OCI-LY7 (cell line): ENCODE measurements at regions not wholly inside any gene's neighbourhood (a gene's known extent, or its start where the extent isn't known, plus 50 kb on each side); places are given as distances from the start of the nearest gene placed in this dataset.

Experiments used
- BruUV-seq: library from RNA; stranded (reverse); fragments of 400-500 nt; replicated peaks from 2 replicates; lab custom pipeline; 2021; lab: Mats Ljungman, UMichigan
- CTCF ChIA-PET: fragments of 300-600 bp; sonication (Branson Sonifier 250); formaldehyde crosslinking; loops from one replicate; lab custom pipeline; 2022; ENCODE audit warnings: antibody characterized with exemption; ENCODE audit not compliant: unreplicated experiment; lab: Charles Lee
- POLR2A ChIA-PET: fragments of 300-600 bp; sonication (Branson Sonifier 250); formaldehyde crosslinking; loops from one replicate; lab custom pipeline; 2022; ENCODE audit warnings: antibody characterized with exemption; lab: Charles Lee
- DNase-seq: peaks from one replicate; pipeline ENCODE4 v3.0.0-alpha.2; 2015; ENCODE audit warnings: low spot score
- H2AFZ ChIP-seq: fragments of 200-600 bp; sonication (generic), shearing (Covaris generic); 2 replicates; pipeline ENCODE4 v1.6.1; 2014; ENCODE audit warnings: mild to moderate bottlenecking, antibody characterized with exemption, low read length, moderate library complexity
- H3K27ac ChIP-seq: fragments of 200-600 bp; sonication (generic); 2 replicates; pipeline ENCODE4 v1.5.1; 2014; ENCODE audit warnings: mixed run types, low read depth, mild to moderate bottlenecking, moderate library complexity, low read length, inconsistent platforms; ENCODE audit not compliant: poor library complexity, severe bottlenecking
- H3K36me3 ChIP-seq: fragments of 200-600 bp; sonication (generic); 2 replicates; pipeline ENCODE4 v1.6.1; 2014; ENCODE audit warnings: mild to moderate bottlenecking, antibody characterized with exemption, low read length, moderate library complexity, mixed read lengths; ENCODE audit not compliant: insufficient read depth
- H3K4me1 ChIP-seq: fragments of 200-600 bp; sonication (generic); 2 replicates; pipeline ENCODE4 v1.5.1; 2014; ENCODE audit warnings: mild to moderate bottlenecking, low read length; ENCODE audit not compliant: insufficient read depth, poor library complexity, severe bottlenecking
- H3K4me2 ChIP-seq: fragments of 200-600 bp; sonication (generic); 2 replicates; pipeline ENCODE4 v1.6.1; 2014; ENCODE audit warnings: mild to moderate bottlenecking, low read length
- H3K4me3 ChIP-seq: fragments of 200-600 bp; sonication (generic); 2 replicates; pipeline ENCODE4 v1.5.1; 2014; ENCODE audit warnings: mild to moderate bottlenecking, low read depth, low read length; ENCODE audit not compliant: poor library complexity, severe bottlenecking
- H3K79me2 ChIP-seq: fragments of 200-600 bp; sonication (generic); 2 replicates; pipeline ENCODE4 v1.6.1; 2016; ENCODE audit warnings: low read depth, mild to moderate bottlenecking, low read length, moderate library complexity, mixed read lengths; ENCODE audit not compliant: insufficient read depth
- H3K9me2 ChIP-seq: fragments of 200-600 bp; sonication (generic); 2 replicates; pipeline ENCODE4 v1.6.1; 2016; ENCODE audit warnings: mild to moderate bottlenecking, low read length, mixed read lengths; ENCODE audit not compliant: insufficient read depth
- H3K9me3 ChIP-seq: fragments of 200-600 bp; sonication (generic); 2 replicates; pipeline ENCODE4 v1.6.1; 2014; ENCODE audit warnings: mild to moderate bottlenecking, mixed run types, low read length, mixed read lengths
- H4K20me1 ChIP-seq: fragments of 200-600 bp; sonication (generic); 2 replicates; pipeline ENCODE4 v1.6.1; 2014; ENCODE audit warnings: mild to moderate bottlenecking, antibody characterized with exemption, low read length, moderate library complexity, mixed read lengths; ENCODE audit not compliant: insufficient read depth
- EZH2phosphoT487 ChIP-seq: fragments of 200-600 bp; sonication (generic); IDR thresholded peaks from 2 replicates; pipeline ENCODE4 v1.6.1; 2018; ENCODE audit warnings: low read depth, borderline replicate concordance, mild to moderate bottlenecking, mixed run types, antibody characterized with exemption, low read length, moderate library complexity, mixed read lengths
- intact Hi-C: fragments of 100-400 bp; cut with micrococcal nuclease; formaldehyde crosslinking; loops from one replicate; pipeline ENCODE4 v1.10.0; 2022; ENCODE audit not compliant: unreplicated experiment
- TF ChIP-seq, protein P1 (sequence below): fragments of 200-600 bp; sonication (generic); conservative IDR thresholded peaks from 2 replicates; pipeline ENCODE4 v1.5.1; 2014; ENCODE audit warnings: mild to moderate bottlenecking, antibody characterized with exemption, low read length, moderate library complexity, mixed read lengths

DNA sequence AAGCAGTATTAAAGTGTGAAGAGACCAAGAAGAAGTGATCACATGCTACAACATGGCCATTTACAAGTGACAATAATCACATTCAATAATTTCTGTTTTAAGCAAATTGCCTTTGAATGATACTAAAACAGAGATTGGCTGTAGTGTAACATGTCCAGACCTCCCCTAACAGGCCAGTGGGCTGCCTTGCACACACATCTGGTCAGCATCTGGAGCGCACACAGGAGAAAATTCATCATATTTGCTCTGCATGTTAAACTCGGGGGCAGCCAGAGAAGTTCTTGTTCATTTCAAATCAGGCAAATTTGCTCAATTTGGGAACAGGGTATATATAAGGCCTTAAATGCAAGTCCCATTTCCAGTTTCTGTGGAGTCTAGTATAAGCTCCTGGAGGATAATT, 111.1 kb upstream of the FBXL7 start:
- no peak overlapping the region for H3K27ac ChIP-seq
- H2AFZ ChIP-seq = no peak overlapping the region
- no peaks in the 10 kb centered on the region for H3K36me3 ChIP-seq
- no peaks in the 10 kb centered on the region for H3K79me2 ChIP-seq
- TF ChIP-seq, protein P1, sequence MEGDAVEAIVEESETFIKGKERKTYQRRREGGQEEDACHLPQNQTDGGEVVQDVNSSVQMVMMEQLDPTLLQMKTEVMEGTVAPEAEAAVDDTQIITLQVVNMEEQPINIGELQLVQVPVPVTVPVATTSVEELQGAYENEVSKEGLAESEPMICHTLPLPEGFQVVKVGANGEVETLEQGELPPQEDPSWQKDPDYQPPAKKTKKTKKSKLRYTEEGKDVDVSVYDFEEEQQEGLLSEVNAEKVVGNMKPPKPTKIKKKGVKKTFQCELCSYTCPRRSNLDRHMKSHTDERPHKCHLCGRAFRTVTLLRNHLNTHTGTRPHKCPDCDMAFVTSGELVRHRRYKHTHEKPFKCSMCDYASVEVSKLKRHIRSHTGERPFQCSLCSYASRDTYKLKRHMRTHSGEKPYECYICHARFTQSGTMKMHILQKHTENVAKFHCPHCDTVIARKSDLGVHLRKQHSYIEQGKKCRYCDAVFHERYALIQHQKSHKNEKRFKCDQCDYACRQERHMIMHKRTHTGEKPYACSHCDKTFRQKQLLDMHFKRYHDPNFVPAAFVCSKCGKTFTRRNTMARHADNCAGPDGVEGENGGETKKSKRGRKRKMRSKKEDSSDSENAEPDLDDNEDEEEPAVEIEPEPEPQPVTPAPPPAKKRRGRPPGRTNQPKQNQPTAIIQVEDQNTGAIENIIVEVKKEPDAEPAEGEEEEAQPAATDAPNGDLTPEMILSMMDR = no peak
- TF ChIP-seq EZH2phosphoT487 = no peak
- H3K9me2 ChIP-seq = no peaks in the 10 kb centered on the region
- DNase-seq = no peak
- no TSS peak for BruUV-seq
- ChIA-PET POLR2A (no interaction called here), CTCF (no interaction called here)
- no peaks in the 10 kb centered on the region for H3K4me1 ChIP-seq
- no peak overlapping the region for H3K4me3 ChIP-seq
- intact Hi-C loops = no loop called here
- H4K20me1 ChIP-seq = no peaks in the 10 kb centered on the region
- no peaks in the 10 kb centered on the region for H3K9me3 ChIP-seq
- H3K4me2 ChIP-seq = no peak overlapping the region

DNA sequence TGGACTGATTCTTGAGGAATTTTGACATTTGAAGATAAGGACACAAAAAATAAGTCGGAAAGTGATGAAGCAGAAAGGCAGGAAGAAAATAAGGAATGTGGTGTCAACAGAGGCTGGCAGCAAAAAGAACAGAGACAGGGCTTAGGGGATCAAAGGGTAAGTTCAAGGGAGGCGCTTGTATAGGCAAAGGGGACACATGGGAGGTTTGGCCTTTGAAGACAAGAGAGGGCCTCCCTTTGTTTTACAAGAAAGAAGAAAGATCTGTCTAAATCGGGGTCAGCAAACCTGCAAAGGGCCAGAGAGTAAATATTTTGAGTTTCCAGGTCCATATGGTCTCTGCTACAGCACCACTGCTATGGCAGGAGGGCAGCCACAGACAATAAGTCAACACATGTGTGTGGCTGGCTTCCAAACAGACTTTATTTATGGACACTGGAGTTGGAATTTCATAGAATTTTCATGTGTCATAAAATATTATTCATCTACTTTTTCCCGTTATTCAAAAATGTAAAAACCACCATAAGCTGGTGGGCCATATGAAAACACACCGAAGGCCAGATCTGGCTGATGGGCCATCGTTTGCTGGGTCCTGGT, 112.0 kb upstream of the FBXL7 start:
- Histone ChIP-seq H4K20me1 (no peaks in the 10 kb centered on the region), H3K27ac (no peak overlapping the region), H3K9me3 (no peaks in the 10 kb centered on the region), H2AFZ (no peak overlapping the region), H3K9me2 (no peaks in the 10 kb centered on the region), H3K36me3 (no peaks in the 10 kb centered on the region), H3K4me1 (no peaks in the 10 kb centered on the region), H3K4me3 (no peak overlapping the region), H3K79me2 (no peaks in the 10 kb centered on the region), H3K4me2 (no peak overlapping the region)
- DNase-seq = no peak
- CTCF ChIA-PET = no interaction called here
- TF ChIP-seq, protein P1 = no peak
- no peak for TF ChIP-seq EZH2phosphoT487
- POLR2A ChIA-PET = no interaction called here
- BruUV-seq = no TSS peak
- intact Hi-C loops = no loop called here

DNA sequence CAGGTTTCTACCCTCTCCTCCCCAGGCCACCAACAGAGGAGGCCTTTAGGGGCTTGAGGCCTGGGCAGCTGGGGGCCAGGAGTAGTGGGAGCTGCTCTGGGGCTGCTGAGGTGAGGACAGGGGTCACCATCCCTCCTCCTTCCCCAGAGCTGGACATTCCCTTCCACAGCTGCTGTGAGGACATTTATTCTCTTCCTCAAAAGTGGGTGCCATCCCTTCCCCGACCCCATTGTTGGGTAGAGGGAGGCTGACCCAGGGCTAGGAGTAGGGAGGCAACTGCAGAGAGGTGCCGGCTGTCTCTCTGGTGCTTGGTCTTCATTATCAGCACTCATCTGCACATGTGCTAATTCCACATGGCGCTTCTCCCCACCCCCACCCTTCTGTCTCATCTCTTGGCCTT, 113.9 kb upstream of the FBXL7 start:
- no peak overlapping the region for H3K4me3 ChIP-seq

More for the DNA sequence above, 113.9 kb upstream of the FBXL7 start:
- Histone ChIP-seq H4K20me1 (no peaks in the 10 kb centered on the region), H3K4me1 (no peaks in the 10 kb centered on the region), H3K9me3 (no peaks in the 10 kb centered on the region), H3K36me3 (no peaks in the 10 kb centered on the region), H2AFZ (no peak overlapping the region), H3K27ac (no peak overlapping the region), H3K9me2 (no peaks in the 10 kb centered on the region), H3K79me2 (no peaks in the 10 kb centered on the region), H3K4me2 (no peak overlapping the region)
- no TSS peak for BruUV-seq
- CTCF ChIA-PET = no interaction called here
- TF ChIP-seq, protein P1 = no peak
- no peak for TF ChIP-seq EZH2phosphoT487
- no peak for DNase-seq
- POLR2A ChIA-PET = no interaction called here
- intact Hi-C loops = no loop called here
